ENCODE measurements at regions not wholly inside any gene's neighbourhood (a gene's known extent, or its start where the extent isn't known, plus 50 kb on each side); places are given as distances from the start of the nearest gene placed in this dataset.

- H3K4me1 ChIP-seq (ENCODE audit: control insufficient read depth in 1 of 2, insufficient read depth in 2 of 2, low read depth in 1 of 2, low read length in 1 of 2) = peaks cover 0 to 2% of the 10 kb centered on the region in 2 experiments; a peak in 1 of 4 replicates
- 19% methylated on average over 5 of the region's 6 CpGs for WGBS (ENCODE audit: low lambda C conversion rate)
- H4K20me1 ChIP-seq (ENCODE audit: insufficient read depth) = no peaks in the 10 kb centered on the region
- H3K9me3 ChIP-seq = 0 out of 2 replicates have a peak, but pooled peaks cover 5% of the 10 kb centered on the region
- no peak overlapping the region for H3K4me3 ChIP-seq (ENCODE audit: low read depth in 2 of 2, low read length in 1 of 2)
- DNase-seq = no peak
- no peak overlapping the region for H2AFZ ChIP-seq (ENCODE audit: low read depth)
- H3K9me2 ChIP-seq = no peaks in the 10 kb centered on the region
- TF ChIP-seq REST (IDR thresholded peaks at IDR 0.05; ENCODE audit: low read depth, low read length) (no peak), JUND (IDR thresholded peaks at IDR 0.05) (no peak), USF1 (IDR thresholded peaks at IDR 0.05; ENCODE audit: borderline replicate concordance, low read depth) (no peak), RFX5 (IDR thresholded peaks at IDR 0.05; ENCODE audit: low read length) (no peak), RCOR1 (IDR thresholded peaks at IDR 0.05; ENCODE audit: low read length) (no peak), FOSL2 (IDR thresholded peaks at IDR 0.05; ENCODE audit: borderline replicate concordance, low read depth) (no peak), MAX (IDR thresholded peaks at IDR 0.05; ENCODE audit: low read depth) (no peak), POLR2AphosphoS5 (IDR thresholded peaks at IDR 0.05; ENCODE audit: low read depth, low read length) (no peak), USF2 (IDR thresholded peaks at IDR 0.05; ENCODE audit: borderline replicate concordance, low read depth, low read length) (no peak), NRF1 (IDR thresholded peaks at IDR 0.05; ENCODE audit: low read depth, low read length) (no peak), FOXJ3 (CRISPR knock-in tag; IDR thresholded peaks at IDR 0.05) (no peak), TEAD4 (IDR thresholded peaks at IDR 0.05; ENCODE audit: borderline replicate concordance, insufficient read depth) (no peak), SMC3 (IDR thresholded peaks at IDR 0.05; ENCODE audit: low read depth, low read length) (no peak), CTCF (IDR thresholded peaks at IDR 0.05) (no peak), EZH2phosphoT487 (IDR thresholded peaks at IDR 0.05; ENCODE audit: borderline replicate concordance, low read depth) (no peak), SIN3A (IDR thresholded peaks at IDR 0.05; ENCODE audit: borderline replicate concordance, low read depth, low read length) (no peak), GABPA (IDR thresholded peaks at IDR 0.05; ENCODE audit: low read depth) (no peak), NFIC (IDR thresholded peaks at IDR 0.05; ENCODE audit: borderline replicate concordance) (no peak)
- H3K27me3 ChIP-seq (ENCODE audit: insufficient read depth) = no peaks in the 10 kb centered on the region
- ChIA-PET POLR2A (no interaction called here), CTCF (interaction anchor here (1.2 to 1.4 kb wide), 2 partner anchors 10 to 113 kb away, joined by 3 to 5 read pairs; no protein-coding TSS in a partner anchor)
- no peak overlapping the region for H3K27ac ChIP-seq (ENCODE audit: low read depth in 2 of 2, low read length in 1 of 2)
- no peaks in the 10 kb centered on the region for H3K79me2 ChIP-seq (ENCODE audit: insufficient read depth)
- H3K4me2 ChIP-seq = no peak overlapping the region
- no peaks in the 10 kb centered on the region for H3K36me3 ChIP-seq (replicated peaks in 1 of 2; ENCODE audit: control insufficient read depth in 1 of 2, insufficient read depth in 2 of 2, low read length in 1 of 2)
- no peaks in the 10 kb centered on the region for H3F3A ChIP-seq (replicated peaks; ENCODE audit: insufficient read depth)
- H3K9ac ChIP-seq = no peak overlapping the region
These were observed 121.6 kb upstream of the SNTG2 start for GRCh38 chr2:829047-829446.
